ENCODE measurements at regions not wholly inside any gene's neighbourhood (a gene's known extent, or its start where the extent isn't known, plus 50 kb on each side); places are given as distances from the start of the nearest gene placed in this dataset.
"Not testable (repeated sequence)": the region's sequence is repeated elsewhere in the genome, so short reads cannot be mapped to it uniquely, and the experiment has no call there.

DNA sequence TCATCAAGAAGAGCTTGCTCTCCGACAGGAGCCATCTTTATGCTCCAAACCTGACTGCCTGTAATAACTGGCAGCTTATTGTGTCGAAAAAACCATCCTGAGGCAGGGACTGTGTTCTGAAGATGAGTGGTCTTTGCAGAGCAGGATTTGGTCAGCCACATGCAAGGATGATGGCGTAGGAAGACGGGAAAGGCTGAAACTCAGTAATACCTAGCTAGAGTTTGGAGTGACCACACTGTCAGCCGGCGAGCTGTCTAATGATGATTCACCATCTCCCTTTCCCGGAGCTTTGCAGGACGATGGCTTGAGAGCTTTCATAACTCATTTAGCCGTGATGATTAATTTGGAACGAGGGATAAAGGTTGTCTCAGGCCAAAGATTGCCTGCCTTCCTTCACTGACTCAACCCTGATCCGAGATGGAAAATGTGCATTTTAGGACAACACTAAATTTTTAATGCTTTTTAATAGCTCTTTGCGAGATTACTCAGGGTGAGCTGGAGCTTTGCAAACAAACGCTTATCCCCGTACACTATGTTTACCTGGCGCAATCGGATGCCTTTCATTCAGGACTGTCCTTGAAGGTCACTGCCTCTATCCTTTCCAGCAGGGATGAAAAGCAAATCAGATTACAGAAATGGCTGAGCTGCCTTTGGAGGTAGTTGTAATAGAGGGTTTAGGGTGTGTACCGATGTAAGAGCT, 288.5 kb downstream of the ASMT start:
- Histone ChIP-seq H4K20me1 (ENCODE audit: insufficient read depth, low read length) (no peaks in the 10 kb centered on the region), H2AFZ (ENCODE audit: low read length) (no peak overlapping the region), H3K27me3 (ENCODE audit: insufficient read depth, low read length) (no peaks in the 10 kb centered on the region), H3K79me2 (ENCODE audit: insufficient read depth, low read length) (no peaks in the 10 kb centered on the region), H3K36me3 (ENCODE audit: insufficient read depth, low read length) (no peaks in the 10 kb centered on the region), H3K27ac (ENCODE audit: low read depth, low read length) (no peak overlapping the region), H3K9me3 (ENCODE audit: low read depth, low read length) (no peaks in the 10 kb centered on the region), H3K4me1 (ENCODE audit: insufficient read depth, low read length) (peaks cover 5% of the 10 kb centered on the region), H3K4me2 (ENCODE audit: insufficient read depth, low read length) (peak overlapping the region; percentile 32), H3K4me3 (ENCODE audit: insufficient read depth, low read length) (no peak overlapping the region)
- DNase-seq (ENCODE audit: insufficient read length, low spot score, missing footprints), result peak; percentile 81
- TF ChIP-seq, protein P1, sequence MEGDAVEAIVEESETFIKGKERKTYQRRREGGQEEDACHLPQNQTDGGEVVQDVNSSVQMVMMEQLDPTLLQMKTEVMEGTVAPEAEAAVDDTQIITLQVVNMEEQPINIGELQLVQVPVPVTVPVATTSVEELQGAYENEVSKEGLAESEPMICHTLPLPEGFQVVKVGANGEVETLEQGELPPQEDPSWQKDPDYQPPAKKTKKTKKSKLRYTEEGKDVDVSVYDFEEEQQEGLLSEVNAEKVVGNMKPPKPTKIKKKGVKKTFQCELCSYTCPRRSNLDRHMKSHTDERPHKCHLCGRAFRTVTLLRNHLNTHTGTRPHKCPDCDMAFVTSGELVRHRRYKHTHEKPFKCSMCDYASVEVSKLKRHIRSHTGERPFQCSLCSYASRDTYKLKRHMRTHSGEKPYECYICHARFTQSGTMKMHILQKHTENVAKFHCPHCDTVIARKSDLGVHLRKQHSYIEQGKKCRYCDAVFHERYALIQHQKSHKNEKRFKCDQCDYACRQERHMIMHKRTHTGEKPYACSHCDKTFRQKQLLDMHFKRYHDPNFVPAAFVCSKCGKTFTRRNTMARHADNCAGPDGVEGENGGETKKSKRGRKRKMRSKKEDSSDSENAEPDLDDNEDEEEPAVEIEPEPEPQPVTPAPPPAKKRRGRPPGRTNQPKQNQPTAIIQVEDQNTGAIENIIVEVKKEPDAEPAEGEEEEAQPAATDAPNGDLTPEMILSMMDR (IDR thresholded peaks at IDR 0.05; ENCODE audit: extremely low read depth, low read depth, low read length), result no peak

DNA sequence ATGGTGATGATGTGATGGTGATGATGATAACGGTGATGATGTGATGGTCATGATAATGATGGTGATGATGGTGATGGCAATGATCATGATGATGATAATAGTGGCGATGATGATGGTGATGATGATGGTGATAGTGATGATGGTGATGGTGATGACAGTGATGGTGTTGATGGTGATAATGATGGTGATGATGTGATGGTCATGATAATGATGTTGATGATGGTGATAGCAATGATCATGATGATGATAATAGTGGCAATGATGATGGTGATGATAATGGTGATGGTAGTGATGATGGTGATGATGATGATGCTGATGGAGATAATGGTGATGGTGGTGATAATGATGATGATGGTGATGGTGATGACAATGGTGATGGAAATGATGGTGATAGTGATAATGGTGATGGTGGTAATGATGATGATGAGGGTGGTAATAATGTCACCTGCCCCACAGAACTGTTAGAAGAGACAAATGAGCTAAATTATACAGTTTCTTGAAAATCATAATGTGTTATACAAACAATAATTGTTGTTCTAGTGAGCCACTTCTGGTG, 289.9 kb downstream of the ASMT start:
- H3K9me3 ChIP-seq (ENCODE audit: low read depth, low read length), result no peaks in the 10 kb centered on the region
- DNase-seq (ENCODE audit: insufficient read length, low spot score, missing footprints), result no peak
- no peak overlapping the region for H3K27ac ChIP-seq (ENCODE audit: low read depth, low read length)
- TF ChIP-seq, protein P1 (IDR thresholded peaks at IDR 0.05; ENCODE audit: extremely low read depth, low read depth, low read length), result no peak
- peaks cover 5% of the 10 kb centered on the region for H3K4me1 ChIP-seq (ENCODE audit: insufficient read depth, low read length)
- H3K36me3 ChIP-seq (ENCODE audit: insufficient read depth, low read length), result no peaks in the 10 kb centered on the region
- H2AFZ ChIP-seq (ENCODE audit: low read length), result no peak overlapping the region
- no peak overlapping the region for H3K4me2 ChIP-seq (ENCODE audit: insufficient read depth, low read length)
- H3K27me3 ChIP-seq (ENCODE audit: insufficient read depth, low read length), result no peaks in the 10 kb centered on the region
- H4K20me1 ChIP-seq (ENCODE audit: insufficient read depth, low read length), result no peaks in the 10 kb centered on the region
- no peaks in the 10 kb centered on the region for H3K79me2 ChIP-seq (ENCODE audit: insufficient read depth, low read length)
- H3K4me3 ChIP-seq (ENCODE audit: insufficient read depth, low read length), result no peak overlapping the region

DNA sequence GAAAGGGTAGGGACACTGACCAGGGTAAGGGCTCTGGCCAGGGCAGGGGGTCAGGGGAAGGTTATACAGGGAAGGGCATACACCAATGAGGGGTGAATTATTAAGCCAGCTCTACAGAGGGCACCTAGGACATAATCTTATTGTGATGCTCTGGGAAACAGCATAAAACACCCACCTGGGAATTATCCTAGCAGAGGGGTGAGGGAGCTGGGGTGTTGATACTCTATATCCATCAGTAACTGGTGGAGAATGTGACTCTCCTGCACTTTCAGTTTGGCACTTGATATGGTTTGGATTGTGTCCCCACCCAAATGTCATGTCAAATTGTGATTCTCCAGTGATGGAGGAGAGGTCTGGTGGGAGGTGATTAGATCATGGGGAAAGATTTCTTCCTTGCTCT, 291.2 kb downstream of the ASMT start:
- H3K4me2 ChIP-seq (ENCODE audit: insufficient read depth, low read length), result no peak overlapping the region
- no peak overlapping the region for H3K27ac ChIP-seq (ENCODE audit: low read depth, low read length)
- TF ChIP-seq, protein P1 (IDR thresholded peaks at IDR 0.05; ENCODE audit: extremely low read depth, low read depth, low read length), result no peak
- no peaks in the 10 kb centered on the region for H3K36me3 ChIP-seq (ENCODE audit: insufficient read depth, low read length)
- no peaks in the 10 kb centered on the region for H3K27me3 ChIP-seq (ENCODE audit: insufficient read depth, low read length)
- H2AFZ ChIP-seq (ENCODE audit: low read length), result no peak overlapping the region
- no peaks in the 10 kb centered on the region for H3K79me2 ChIP-seq (ENCODE audit: insufficient read depth, low read length)
- no peaks in the 10 kb centered on the region for H3K9me3 ChIP-seq (ENCODE audit: low read depth, low read length)
- peaks cover 5% of the 10 kb centered on the region for H3K4me1 ChIP-seq (ENCODE audit: insufficient read depth, low read length)
- no peak overlapping the region for H3K4me3 ChIP-seq (ENCODE audit: insufficient read depth, low read length)
- no peaks in the 10 kb centered on the region for H4K20me1 ChIP-seq (ENCODE audit: insufficient read depth, low read length)
- DNase-seq (ENCODE audit: insufficient read length, low spot score, missing footprints), result no peak

DNA sequence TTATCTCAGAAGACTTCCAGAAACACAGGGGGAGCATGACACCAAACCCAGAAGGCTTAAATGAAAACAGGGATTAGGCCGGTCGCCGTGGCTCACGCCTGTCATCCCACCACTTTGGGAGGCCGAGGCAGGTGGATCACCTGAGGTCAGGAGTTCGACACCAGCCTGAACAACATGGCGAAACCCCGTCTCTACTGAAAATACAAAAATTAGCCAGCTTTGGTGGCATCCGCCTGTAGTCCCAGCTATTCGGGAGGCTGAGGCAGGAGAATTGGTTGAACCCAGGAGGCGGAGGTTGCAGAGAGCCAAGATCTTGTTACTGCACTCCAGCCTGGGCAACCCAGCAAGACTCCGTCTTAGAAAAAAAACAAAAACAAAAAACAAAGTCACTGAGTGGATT, 294.1 kb downstream of the ASMT start:
- not testable (repeated sequence) for H3K9me3 ChIP-seq (ENCODE audit: low read depth, low read length); DNase-seq (ENCODE audit: insufficient read length, low spot score, missing footprints); H3K27ac ChIP-seq (ENCODE audit: low read depth, low read length); H3K36me3 ChIP-seq (ENCODE audit: insufficient read depth, low read length); H4K20me1 ChIP-seq (ENCODE audit: insufficient read depth, low read length); H3K27me3 ChIP-seq (ENCODE audit: insufficient read depth, low read length); H3K4me1 ChIP-seq (ENCODE audit: insufficient read depth, low read length); H3K79me2 ChIP-seq (ENCODE audit: insufficient read depth, low read length); H3K4me3 ChIP-seq (ENCODE audit: insufficient read depth, low read length); H2AFZ ChIP-seq (ENCODE audit: low read length); H3K4me2 ChIP-seq (ENCODE audit: insufficient read depth, low read length)
